ENCODE measurements at regions not wholly inside any gene's neighbourhood (a gene's known extent, or its start where the extent isn't known, plus 50 kb on each side); places are given as distances from the start of the nearest gene placed in this dataset.
"Not testable (repeated sequence)": the region's sequence is repeated elsewhere in the genome, so short reads cannot be mapped to it uniquely, and the experiment has no call there.

GRCh38 chr6:141208101-141208500 is 924.6 kb upstream of the GJE1 start:
- DNase-seq (ENCODE audit: low read depth in 4 of 4, low spot score in 3 of 4) = no peak

GRCh38 chr6:141203902-141204575 is 928.7 kb upstream of the GJE1 start:
- no peak for DNase-seq (ENCODE audit: low read depth in 4 of 4, low spot score in 3 of 4)

- DNase-seq (ENCODE audit: low read depth in 4 of 4, low spot score in 3 of 4) = no peak
Measured at GRCh38 chr6:141202626-141203025, 930.1 kb upstream of the GJE1 start.

GRCh38 chr6:141199074-141199473 is 933.7 kb upstream of the GJE1 start:
- DNase-seq (ENCODE audit: low read depth in 4 of 4, low spot score in 3 of 4) = no peak

GRCh38 chr6:141195251-141195832 is 937.4 kb upstream of the GJE1 start:
- no peak for DNase-seq (ENCODE audit: low read depth in 4 of 4, low spot score in 3 of 4)

GRCh38 chr6:141183368-141183767 is 949.4 kb upstream of the GJE1 start:
- DNase-seq (ENCODE audit: low read depth in 4 of 4, low spot score in 3 of 4) = no peak

GRCh38 chr6:141175458-141175857 is 957.3 kb upstream of the GJE1 start:
- DNase-seq (ENCODE audit: low read depth in 4 of 4, low spot score in 3 of 4) = not testable (repeated sequence)

GRCh38 chr6:141174932-141175331 is 957.8 kb upstream of the GJE1 start:
- DNase-seq (ENCODE audit: low read depth in 4 of 4, low spot score in 3 of 4) = no peak

- DNase-seq (ENCODE audit: low read depth in 4 of 4, low spot score in 3 of 4) = no peak
Measured at GRCh38 chr6:141173529-141173928, 959.2 kb upstream of the GJE1 start.

GRCh38 chr6:141169419-141169818 is 963.3 kb upstream of the GJE1 start:
- DNase-seq (ENCODE audit: low read depth in 4 of 4, low spot score in 3 of 4) = no peak

GRCh38 chr6:141167945-141168344 is 964.8 kb upstream of the GJE1 start:
- DNase-seq (ENCODE audit: low read depth in 4 of 4, low spot score in 3 of 4) = no peak

GRCh38 chr6:141165002-141165665 is 967.6 kb upstream of the GJE1 start:
- DNase-seq (ENCODE audit: low read depth in 4 of 4, low spot score in 3 of 4) = no peak

GRCh38 chr6:141164042-141164743 is 968.5 kb upstream of the GJE1 start:
- DNase-seq (ENCODE audit: low read depth in 4 of 4, low spot score in 3 of 4) = no peak

GRCh38 chr6:141163107-141163506 is 969.6 kb upstream of the GJE1 start:
- no peak for DNase-seq (ENCODE audit: low read depth in 4 of 4, low spot score in 3 of 4)

- DNase-seq (ENCODE audit: low read depth in 4 of 4, low spot score in 3 of 4) = no peak
Measured at GRCh38 chr6:141158740-141159139, 974.0 kb upstream of the GJE1 start.

- DNase-seq (ENCODE audit: low read depth in 4 of 4, low spot score in 3 of 4) = no peak
Measured at GRCh38 chr6:141153563-141153962, 979.2 kb upstream of the GJE1 start.

- no peak for DNase-seq (ENCODE audit: low read depth in 4 of 4, low spot score in 3 of 4)
Measured at GRCh38 chr6:141152951-141153350, 979.8 kb upstream of the GJE1 start.

- DNase-seq (ENCODE audit: low read depth in 4 of 4, low spot score in 3 of 4) = no peak
Measured at GRCh38 chr6:141151710-141152417, 980.9 kb upstream of the GJE1 start.

GRCh38 chr6:141141870-141142269 is 990.9 kb upstream of the GJE1 start:
- DNase-seq (ENCODE audit: low read depth in 4 of 4, low spot score in 3 of 4) = no peak

GRCh38 chr6:141140905-141141304 is 991.8 kb upstream of the GJE1 start:
- DNase-seq (ENCODE audit: low read depth in 4 of 4, low spot score in 3 of 4) = no peak

- no peak for DNase-seq (ENCODE audit: low read depth in 4 of 4, low spot score in 3 of 4)
Measured at GRCh38 chr6:141139461-141139860, 993.3 kb upstream of the GJE1 start.
